Astrocyte (in vitro differentiated cells and primary cell): ENCODE measurements at regions not wholly inside any gene's neighbourhood (a gene's known extent, or its start where the extent isn't known, plus 50 kb on each side); places are given as distances from the start of the nearest gene placed in this dataset.

Experiments used
- CTCF ChIP-seq: IDR thresholded peaks from 2 replicates; pipeline ENCODE4 v1.5.1; 2011; ENCODE audit warnings: low read depth, mild to moderate bottlenecking, inconsistent platforms, low read length, moderate library complexity; ENCODE audit not compliant: insufficient read depth
- EZH2 ChIP-seq: IDR thresholded peaks from 2 replicates; pipeline ENCODE4 v1.6.1; 2012; ENCODE audit warnings: mild to moderate bottlenecking, low read length, inconsistent platforms; ENCODE audit not compliant: insufficient read depth

GRCh38 chr5:13540168-13540750 is 404.2 kb downstream of the DNAH5 start:
- TF ChIP-seq CTCF, result no peak
- TF ChIP-seq EZH2, result no peak
